Endodermal cell (in vitro differentiated cells): ENCODE measurements at regions not wholly inside any gene's neighbourhood (a gene's known extent, or its start where the extent isn't known, plus 50 kb on each side); places are given as distances from the start of the nearest gene placed in this dataset.

ENCODE experiments used
- DNase-seq: peaks from one replicate; pipeline ENCODE4 v3.0.0-alpha.2; 2017
- H3K27ac ChIP-seq: 2 replicates; pipeline ENCODE4 v1.5.1; 2013; ENCODE audit warnings: mild to moderate bottlenecking, low read depth, low read length, moderate library complexity
- H3K27me3 ChIP-seq: 2 replicates; pipeline ENCODE4 v1.6.1; 2013; ENCODE audit warnings: mild to moderate bottlenecking, low read length, moderate library complexity; ENCODE audit not compliant: insufficient read depth, control insufficient read depth, poor library complexity, severe bottlenecking
- H3K36me3 ChIP-seq: 2 replicates; pipeline ENCODE4 v1.7.0; 2013; ENCODE audit warnings: mild to moderate bottlenecking, low read length, moderate library complexity; ENCODE audit not compliant: control insufficient read depth, insufficient read depth
- H3K4me1 ChIP-seq: one replicate; pipeline ENCODE4 v1.7.0; 2013; ENCODE audit warnings: low read length; ENCODE audit not compliant: control insufficient read depth, insufficient read depth
- H3K4me3 ChIP-seq: 2 replicates; pipeline ENCODE4 v1.5.1; 2013; ENCODE audit warnings: mild to moderate bottlenecking, low read length, moderate library complexity
- H3K9ac ChIP-seq: 2 replicates; pipeline ENCODE4 v1.6.1; 2013; ENCODE audit warnings: mild to moderate bottlenecking, low read length, moderate library complexity; ENCODE audit not compliant: poor library complexity, severe bottlenecking; ENCODE audit errors: extremely low read depth
- H3K9me3 ChIP-seq: 2 replicates; pipeline ENCODE4 v1.6.1; 2013; ENCODE audit warnings: mild to moderate bottlenecking, low read length, moderate library complexity; ENCODE audit not compliant: control insufficient read depth
- H3K27ac Mint-ChIP-seq: 2 replicates; pipeline ENCODE4 v1.8.0; 2020; ENCODE audit warnings: mixed read lengths
- H3K27me3 Mint-ChIP-seq: 2 replicates; pipeline ENCODE4 v1.8.0; 2021; ENCODE audit warnings: mild to moderate bottlenecking, mixed read lengths; ENCODE audit not compliant: insufficient read depth
- H3K36me3 Mint-ChIP-seq: 2 replicates; pipeline ENCODE4 v1.8.0; 2020; ENCODE audit warnings: low read depth, mixed read lengths
- H3K4me1 Mint-ChIP-seq: 2 replicates; pipeline ENCODE4 v1.8.0; 2020; ENCODE audit warnings: mixed read lengths
- H3K4me3 Mint-ChIP-seq: 2 replicates; pipeline ENCODE4 v1.8.0; 2020; ENCODE audit warnings: mild to moderate bottlenecking, moderate library complexity, mixed read lengths
- H3K9me3 Mint-ChIP-seq: 2 replicates; pipeline ENCODE4 v1.8.0; 2020; ENCODE audit warnings: mild to moderate bottlenecking, mixed read lengths
- CTCF ChIP-seq: fragments of 200-600 bp; sonication (generic); conservative IDR thresholded peaks from 2 replicates; pipeline ENCODE4 v1.5.0; 2021; ENCODE audit warnings: antibody characterized with exemption, mild to moderate bottlenecking
- WGBS, 2 experiments: methylation state at CpG; one replicate each; pipeline versions ENCODE4 v1.1.5 to v1.1.7; 2013; ENCODE audit warnings: missing lambda C conversion rate in 2 of 2, mixed read lengths in 1 of 2; ENCODE audit not compliant: insufficient coverage in 1 of 2, insufficient read length in 1 of 2; 5-methylcytosine and 5-hydroxymethylcytosine counted together

- H3K9ac ChIP-seq, result no peak overlapping the region
- no peak for TF ChIP-seq CTCF
- no peaks in the 10 kb centered on the region for H3K36me3 ChIP-seq
- Mint-ChIP-seq H3K9me3 (peaks cover 8% of the 10 kb centered on the region), H3K27ac (no peak overlapping the region), H3K4me3 (no peak overlapping the region), H3K27me3 (peaks cover 8% of the 10 kb centered on the region), H3K36me3 (no peaks in the 10 kb centered on the region), H3K4me1 (peaks cover 3% of the 10 kb centered on the region)
- H3K4me1 ChIP-seq, result no peaks in the 10 kb centered on the region
- H3K27ac ChIP-seq, result no peak overlapping the region
- no peaks in the 10 kb centered on the region for H3K27me3 ChIP-seq
- H3K9me3 ChIP-seq, result no peaks in the 10 kb centered on the region
- peak; percentile 27 for DNase-seq
- no peak overlapping the region for H3K4me3 ChIP-seq
- 92 to 96% methylated on average over 7 to 8 of the region's 8 CpGs for WGBS, 2 experiments
These were observed 100.6 kb upstream of the AFDN start for GRCh38 chr6:167726043-167726621.

GRCh38 chr6:167730441-167730840 lies 96.3 kb upstream of the AFDN start:
- H3K27me3 Mint-ChIP-seq, result peaks cover 8% of the 10 kb centered on the region
- no peak overlapping the region for H3K27ac Mint-ChIP-seq
- H3K27me3 ChIP-seq, result no peaks in the 10 kb centered on the region
- peaks cover 6% of the 10 kb centered on the region for H3K9me3 Mint-ChIP-seq
- 95 to 97% methylated on average over 12 to 15 of the region's 15 CpGs for WGBS, 2 experiments
- peak; percentile 25 for DNase-seq
- peaks cover 3% of the 10 kb centered on the region for H3K4me1 Mint-ChIP-seq
- no peak for TF ChIP-seq CTCF
- H3K4me1 ChIP-seq, result no peaks in the 10 kb centered on the region
- H3K36me3 Mint-ChIP-seq, result no peaks in the 10 kb centered on the region
- H3K36me3 ChIP-seq, result no peaks in the 10 kb centered on the region
- H3K27ac ChIP-seq, result no peak overlapping the region
- no peak overlapping the region for H3K4me3 Mint-ChIP-seq
- no peak overlapping the region for H3K9ac ChIP-seq
- H3K9me3 ChIP-seq, result no peaks in the 10 kb centered on the region
- no peak overlapping the region for H3K4me3 ChIP-seq

GRCh38 chr6:167731216-167731615 lies 95.5 kb upstream of the AFDN start:
- Histone ChIP-seq H3K4me3 (no peak overlapping the region), H3K36me3 (no peaks in the 10 kb centered on the region), H3K27ac (no peak overlapping the region), H3K27me3 (no peaks in the 10 kb centered on the region), H3K9me3 (no peaks in the 10 kb centered on the region), H3K9ac (no peak overlapping the region), H3K4me1 (no peaks in the 10 kb centered on the region)
- DNase-seq, result peak; percentile 24
- peaks cover 6% of the 10 kb centered on the region for H3K27me3 Mint-ChIP-seq
- 95 to 99% methylated on average over 18 to 19 of the region's 19 CpGs for WGBS, 2 experiments
- no peak for TF ChIP-seq CTCF
- no peaks in the 10 kb centered on the region for H3K36me3 Mint-ChIP-seq
- peaks cover 3% of the 10 kb centered on the region for H3K4me1 Mint-ChIP-seq
- H3K27ac Mint-ChIP-seq, result no peak overlapping the region
- H3K4me3 Mint-ChIP-seq, result no peak overlapping the region
- peaks cover 6% of the 10 kb centered on the region for H3K9me3 Mint-ChIP-seq
